VCaP (cell line): ENCODE measurements at regions not wholly inside any gene's neighbourhood (a gene's known extent, or its start where the extent isn't known, plus 50 kb on each side); places are given as distances from the start of the nearest gene placed in this dataset.

ENCODE experiments used
- H3K27ac ChIP-seq: fragments of 450-650 bp; 2 replicates; pipeline ENCODE4 v1.5.1; 2017
- CTCF ChIP-seq: fragments of 450-650 bp; conservative IDR thresholded peaks from 2 replicates; pipeline ENCODE4 v1.5.1; 2017; ENCODE audit warnings: mild to moderate bottlenecking, moderate library complexity

GRCh38 chr7:153401795-153402720 lies 642.5 kb downstream of the ACTR3B start:
- TF ChIP-seq CTCF = no peak
- H3K27ac ChIP-seq = no peak overlapping the region

GRCh38 chr7:153402721-153403541 lies 643.4 kb downstream of the ACTR3B start:
- no peak for TF ChIP-seq CTCF
- no peak overlapping the region for H3K27ac ChIP-seq

GRCh38 chr7:153404124-153404523 lies 644.6 kb downstream of the ACTR3B start:
- TF ChIP-seq CTCF = no peak
- H3K27ac ChIP-seq = no peak overlapping the region

GRCh38 chr7:153404781-153405279 lies 645.3 kb downstream of the ACTR3B start:
- no peak for TF ChIP-seq CTCF
- no peak overlapping the region for H3K27ac ChIP-seq

GRCh38 chr7:153405704-153406485 lies 646.3 kb upstream of the DPP6 start:
- no peak for TF ChIP-seq CTCF
- no peak overlapping the region for H3K27ac ChIP-seq

GRCh38 chr7:153406486-153406872 lies 645.7 kb upstream of the DPP6 start:
- no peak for TF ChIP-seq CTCF

More at GRCh38 chr7:153406486-153406872, 645.7 kb upstream of the DPP6 start:
- no peak overlapping the region for H3K27ac ChIP-seq
